LNCaP clone FGC (cell line): ENCODE measurements at regions not wholly inside any gene's neighbourhood (a gene's known extent, or its start where the extent isn't known, plus 50 kb on each side); places are given as distances from the start of the nearest gene placed in this dataset.
A peak's percentile ranks its signal among the peaks of the same experiment; 100 is the strongest.

Experiments used
- DNase-seq: peaks from one replicate; pipeline ENCODE4 v3.0.0-alpha.2; 2011; ENCODE audit warnings: low read depth
- H3K4me3 ChIP-seq: 2 replicates; pipeline ENCODE4 v1.5.1; 2011; ENCODE audit warnings: mild to moderate bottlenecking, low read depth, low read length, control low read depth
- CTCF ChIP-seq: IDR thresholded peaks from 2 replicates; pipeline ENCODE4 v1.5.1; 2012; ENCODE audit warnings: mild to moderate bottlenecking; ENCODE audit not compliant: control insufficient read depth, insufficient read depth; ENCODE audit errors: extremely low read depth

GRCh38 chr6:132228894-132229293 is 172.4 kb downstream of the MOXD1 start:
- no peak for TF ChIP-seq CTCF
- no peak for DNase-seq
- no peak overlapping the region for H3K4me3 ChIP-seq

- DNase-seq = no peak
- H3K4me3 ChIP-seq = no peak overlapping the region
- TF ChIP-seq CTCF = no peak
These were observed 173.4 kb downstream of the MOXD1 start for GRCh38 chr6:132227904-132228303.

DNA sequence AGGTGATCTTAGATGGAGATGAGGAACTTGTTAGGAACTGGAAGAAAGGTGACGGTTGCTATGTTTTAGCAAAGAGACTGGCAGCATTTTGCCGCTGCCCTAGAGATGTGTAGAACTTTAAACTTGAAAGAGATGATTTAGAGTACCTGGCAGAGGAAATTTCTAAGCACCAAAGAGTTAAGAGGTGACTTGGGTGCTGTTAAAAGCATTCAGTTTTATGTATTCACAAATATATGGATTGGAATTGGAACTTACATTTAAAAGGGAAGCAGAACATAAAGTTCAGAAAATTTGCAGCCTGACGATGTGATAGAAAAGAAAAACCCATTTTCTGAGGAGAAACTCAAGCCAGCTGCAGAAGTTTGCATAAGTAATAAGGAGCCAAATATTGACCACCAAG is 176.3 kb downstream of the MOXD1 start:
- DNase-seq = no peak
- H3K4me3 ChIP-seq = no peak overlapping the region
- no peak for TF ChIP-seq CTCF

DNA sequence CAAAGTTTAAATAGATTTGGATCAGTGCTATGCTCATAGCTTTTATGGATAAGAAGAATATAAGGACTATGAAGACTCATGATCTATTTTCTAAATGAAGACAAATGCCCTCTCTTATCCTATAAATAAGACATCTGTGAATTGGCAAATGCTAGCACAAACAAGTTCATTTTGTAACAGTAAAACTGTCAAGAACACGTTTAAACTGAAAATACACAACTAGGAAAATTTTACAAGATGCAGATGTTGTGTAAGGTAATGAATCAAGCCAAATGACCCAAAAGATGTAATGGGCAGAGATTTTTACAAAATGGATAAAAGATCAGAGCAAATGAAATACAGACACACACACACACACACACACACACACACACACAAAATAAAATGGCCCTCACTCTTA is 180.5 kb downstream of the MOXD1 start:
- no peak overlapping the region for H3K4me3 ChIP-seq
- TF ChIP-seq CTCF = no peak
- DNase-seq = no peak

DNA sequence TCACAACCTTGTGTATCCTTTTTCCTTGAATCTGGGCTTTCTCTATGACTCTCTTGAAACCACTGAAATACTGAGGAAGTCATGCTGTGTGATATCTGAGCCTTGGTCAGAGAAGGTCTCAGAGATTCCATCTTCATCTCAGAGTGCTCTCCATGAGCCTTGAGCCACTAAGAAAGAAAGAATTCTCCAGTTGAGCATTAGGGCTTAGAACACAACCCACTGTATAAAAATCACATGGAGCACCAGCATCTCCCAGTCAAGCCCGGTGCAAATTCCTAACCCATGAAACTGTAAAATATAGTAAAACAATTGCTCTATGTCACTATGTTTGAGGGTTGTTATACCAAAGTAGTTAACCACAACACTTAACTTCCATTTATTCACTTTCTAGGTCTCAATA is 181.4 kb downstream of the MOXD1 start:
- TF ChIP-seq CTCF = no peak
- no peak overlapping the region for H3K4me3 ChIP-seq
- DNase-seq = no peak

DNA sequence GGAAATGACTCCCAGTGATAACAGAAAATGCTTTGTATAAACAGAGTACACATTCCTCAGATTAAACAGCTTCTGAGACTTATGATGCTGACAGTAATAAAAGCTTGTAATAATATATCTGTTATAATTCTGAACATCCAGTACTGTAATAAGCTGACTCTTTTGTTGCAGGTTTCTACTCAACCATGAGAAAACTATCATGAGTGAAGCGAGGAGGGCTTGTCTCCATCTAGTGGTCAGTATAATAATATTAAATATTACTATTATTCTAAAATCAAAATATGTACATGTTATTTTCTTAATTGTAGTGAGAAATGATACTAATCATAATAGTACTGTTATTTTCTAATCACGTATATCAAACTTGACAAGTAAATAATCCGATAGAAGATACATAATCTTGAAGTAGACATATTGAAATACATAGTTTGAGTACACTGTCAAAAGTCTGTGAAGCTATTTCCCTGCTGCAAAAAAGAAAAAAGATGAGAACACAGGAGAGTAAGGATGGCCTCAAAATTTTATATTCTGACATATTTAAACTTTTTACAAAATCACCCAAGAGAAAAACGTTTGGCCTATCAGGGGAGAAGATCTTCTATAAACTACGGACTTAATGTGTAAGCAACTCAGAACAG is 183.1 kb downstream of the MOXD1 start:
- TF ChIP-seq CTCF = peak; percentile 24
- H3K4me3 ChIP-seq = no peak overlapping the region
- DNase-seq = no peak

- no peak for TF ChIP-seq CTCF
- H3K4me3 ChIP-seq = no peak overlapping the region
- no peak for DNase-seq
These were observed 185.5 kb downstream of the MOXD1 start for GRCh38 chr6:132215805-132216204.
